Fibroblast of mammary gland (primary cell): ENCODE measurements at regions not wholly inside any gene's neighbourhood (a gene's known extent, or its start where the extent isn't known, plus 50 kb on each side); places are given as distances from the start of the nearest gene placed in this dataset.

Experiments
- DNase-seq: peaks from one replicate; pipeline ENCODE4 v3.0.0-alpha.2; 2010; ENCODE audit warnings: low read depth
- H3K4me3 ChIP-seq: 2 replicates; pipeline ENCODE4 v1.5.1; 2011; ENCODE audit warnings: low read depth, mild to moderate bottlenecking, low read length, moderate library complexity; ENCODE audit not compliant: control insufficient read depth
- CTCF ChIP-seq: conservative IDR thresholded peaks from 2 replicates; pipeline ENCODE4 v1.5.1; 2011; ENCODE audit warnings: low read depth, low read length, inconsistent platforms; ENCODE audit not compliant: control insufficient read depth, insufficient read depth

DNA sequence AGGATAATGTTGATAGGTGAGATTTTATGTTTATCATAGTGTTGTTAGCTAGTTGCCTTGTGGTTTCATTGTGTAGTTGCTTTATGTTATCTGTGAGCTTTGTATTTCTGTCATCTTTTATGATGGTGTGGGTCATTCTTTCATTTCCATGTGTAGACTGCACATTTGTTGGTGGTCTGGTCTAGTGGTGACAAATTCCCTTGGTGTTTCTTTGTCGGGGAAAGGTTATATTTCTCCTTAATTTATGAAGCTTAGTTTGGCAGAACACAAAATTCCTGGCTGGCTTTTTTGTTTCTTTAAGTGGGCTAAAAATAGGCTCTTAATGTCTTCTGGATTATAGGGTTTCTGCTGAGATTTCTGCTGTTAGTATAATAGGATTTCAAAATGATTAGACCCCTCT lies 347.2 kb upstream of the ADAMTS5 start:
- no peak overlapping the region for H3K4me3 ChIP-seq
- DNase-seq, result no peak
- no peak for TF ChIP-seq CTCF

DNA sequence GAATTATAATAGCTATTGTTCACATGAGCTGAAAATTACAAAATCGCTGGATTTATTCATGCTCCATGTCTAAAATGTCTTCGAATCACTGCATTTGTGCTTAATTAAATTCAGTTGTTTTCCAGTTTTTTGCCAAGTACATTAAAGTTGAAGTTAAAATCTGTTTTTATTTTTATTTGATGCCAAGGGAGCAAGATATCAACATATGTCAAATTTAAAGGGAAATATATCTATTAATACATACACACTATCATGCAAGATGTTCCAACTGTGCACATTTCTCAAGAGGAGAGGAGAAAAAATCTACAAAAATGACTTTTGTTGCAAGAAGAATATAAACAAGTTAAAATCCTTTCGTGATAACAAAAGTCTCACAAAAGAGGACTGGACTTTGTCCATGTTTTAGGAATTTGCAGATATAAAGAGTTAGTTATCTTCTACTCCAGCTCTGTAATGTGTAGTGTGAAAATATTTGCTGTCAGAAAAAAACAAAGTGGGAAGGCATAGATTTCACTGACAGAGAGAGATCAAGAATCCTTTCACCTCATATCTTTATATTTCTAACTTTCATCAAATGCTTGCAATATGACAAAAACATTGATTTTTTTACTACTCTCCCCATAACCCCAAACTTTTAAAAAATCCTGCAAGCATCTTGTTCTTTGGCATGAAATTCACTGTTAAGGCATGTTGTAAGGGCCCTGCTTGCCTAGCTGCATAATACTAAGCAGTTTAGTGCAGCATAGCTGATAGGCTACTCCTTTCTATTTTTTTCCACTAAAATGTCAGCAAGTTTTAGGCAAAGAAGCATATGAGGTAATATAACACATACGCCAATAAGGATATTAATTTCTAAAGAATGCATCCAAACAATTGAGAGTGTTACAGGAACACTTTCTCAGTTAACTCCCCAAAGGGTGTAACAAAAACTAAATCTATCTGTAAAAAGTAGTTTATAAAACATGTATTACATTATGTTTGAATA lies 340.2 kb upstream of the ADAMTS5 start:
- TF ChIP-seq CTCF, result no peak
- no peak for DNase-seq
- no peak overlapping the region for H3K4me3 ChIP-seq

DNA sequence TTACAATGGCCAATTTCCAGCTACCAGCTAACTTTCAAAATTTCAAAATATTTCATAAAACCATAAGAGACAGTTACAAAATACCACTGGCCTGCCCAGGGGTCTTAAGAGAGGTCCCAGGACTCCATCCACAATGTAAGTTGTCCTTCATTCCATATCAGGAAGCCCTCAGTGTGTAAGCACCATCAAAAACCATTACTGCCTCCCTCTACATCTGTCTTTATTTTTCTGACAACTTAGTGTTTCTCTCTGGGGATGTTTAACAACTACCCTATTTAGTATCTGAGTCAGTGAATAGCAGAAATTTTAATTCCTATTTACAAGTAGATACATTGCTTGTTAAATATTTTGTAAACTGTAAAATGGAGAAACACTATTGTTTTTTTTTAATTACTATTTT lies 339.3 kb upstream of the ADAMTS5 start:
- no peak for TF ChIP-seq CTCF
- H3K4me3 ChIP-seq, result no peak overlapping the region
- peak; percentile 13 for DNase-seq

GRCh38 chr21:27301220-27301619 lies 334.3 kb upstream of the ADAMTS5 start:
- DNase-seq, result peak; percentile 82
- no peak for TF ChIP-seq CTCF
- no peak overlapping the region for H3K4me3 ChIP-seq

- no peak overlapping the region for H3K4me3 ChIP-seq
- no peak for TF ChIP-seq CTCF
- peak; percentile 82 for DNase-seq
These were observed 333.9 kb upstream of the ADAMTS5 start for GRCh38 chr21:27300770-27301169.

- no peak overlapping the region for H3K4me3 ChIP-seq
- peak; percentile 23 for DNase-seq
- TF ChIP-seq CTCF, result no peak
These were observed 331.6 kb upstream of the ADAMTS5 start for GRCh38 chr21:27298465-27298864.
